Stimulated activated CD4-positive, alpha-beta T cell treated with anti-CD3 and anti-CD28 coated beads, Interleukin-12 subunit alpha, Interleukin-12 subunit beta, amount 100 ng/mL, for 48 hours (primary cell): ENCODE measurements at regions not wholly inside any gene's neighbourhood (a gene's known extent, or its start where the extent isn't known, plus 50 kb on each side); places are given as distances from the start of the nearest gene placed in this dataset.
"Not testable (repeated sequence)": the region's sequence is repeated elsewhere in the genome, so short reads cannot be mapped to it uniquely, and the experiment has no call there.

Experiments
- DNase-seq, 3 donors: peaks; one replicate each; pipeline ENCODE4 v3.0.0-alpha.2; 2020; ENCODE audit warnings: low read depth in 2 of 3, low spot score in 1 of 3

DNA sequence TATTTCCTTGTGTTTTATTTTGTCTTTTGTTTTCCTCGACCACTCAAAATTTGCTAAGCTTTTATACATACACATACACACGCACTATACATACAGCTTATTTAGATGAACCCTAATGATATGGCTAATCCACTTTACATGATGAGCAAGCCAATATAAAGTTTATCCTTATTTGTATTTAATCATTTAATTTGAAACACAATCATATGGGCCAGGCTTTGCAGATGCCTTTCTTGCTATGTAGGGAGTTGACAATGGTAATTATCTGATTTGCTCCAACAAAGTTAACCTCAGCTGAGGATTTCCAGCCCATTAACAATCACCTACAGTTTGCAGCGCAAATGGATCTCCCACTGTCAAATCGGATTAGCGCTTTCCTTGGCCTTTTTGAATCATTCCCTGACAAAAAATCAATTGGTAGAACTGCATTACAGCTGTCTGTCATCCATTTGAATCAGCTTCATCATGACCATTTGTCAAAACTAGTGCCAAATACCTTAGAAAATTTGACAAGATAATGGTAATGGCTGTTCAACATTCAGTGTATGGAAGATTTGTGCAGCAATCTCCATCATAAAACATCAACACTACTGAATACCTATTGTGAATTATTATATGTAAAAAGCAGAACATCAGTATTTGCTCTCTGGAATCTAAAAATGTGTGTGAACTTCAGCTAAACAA, 352.6 kb downstream of the MRPL39 start:
- no peak for DNase-seq

DNA sequence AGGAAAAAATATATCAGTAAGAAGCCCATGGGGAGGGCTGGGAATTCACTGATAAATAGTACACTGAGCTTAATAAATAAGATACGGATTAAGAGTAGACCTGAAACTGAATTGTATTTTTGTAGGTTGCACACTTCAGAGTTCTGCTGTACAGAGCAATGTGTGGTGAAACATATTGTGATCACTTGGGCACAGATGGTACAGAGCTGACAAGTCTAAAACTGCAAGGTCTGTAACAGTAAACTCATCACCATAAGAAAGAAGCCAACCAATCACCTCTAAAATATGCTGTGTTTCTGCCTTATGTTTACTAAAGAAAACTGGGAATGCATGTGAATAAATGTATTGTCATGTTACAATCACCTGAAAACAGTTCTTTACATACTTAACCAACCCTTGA, 360.7 kb downstream of the MRPL39 start:
- no peak for DNase-seq

DNA sequence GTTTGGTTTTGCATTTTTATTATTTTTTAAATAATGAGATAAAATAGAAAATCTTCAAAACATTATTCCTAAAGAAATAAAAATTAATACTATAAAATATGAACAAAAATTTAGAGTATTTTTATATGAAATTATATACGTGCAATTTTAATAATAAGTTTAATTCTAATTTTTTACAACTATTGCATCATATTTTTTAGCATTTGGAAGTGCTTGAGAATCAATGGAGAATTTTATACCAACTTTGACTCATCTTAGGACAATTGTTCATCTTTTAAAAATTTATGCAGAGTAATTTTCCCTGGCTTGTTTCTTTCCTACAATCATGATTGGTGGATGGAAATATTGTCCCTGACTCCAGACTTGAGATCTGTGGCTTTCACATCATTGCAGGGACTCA, 362.5 kb downstream of the MRPL39 start:
- no peak for DNase-seq

DNA sequence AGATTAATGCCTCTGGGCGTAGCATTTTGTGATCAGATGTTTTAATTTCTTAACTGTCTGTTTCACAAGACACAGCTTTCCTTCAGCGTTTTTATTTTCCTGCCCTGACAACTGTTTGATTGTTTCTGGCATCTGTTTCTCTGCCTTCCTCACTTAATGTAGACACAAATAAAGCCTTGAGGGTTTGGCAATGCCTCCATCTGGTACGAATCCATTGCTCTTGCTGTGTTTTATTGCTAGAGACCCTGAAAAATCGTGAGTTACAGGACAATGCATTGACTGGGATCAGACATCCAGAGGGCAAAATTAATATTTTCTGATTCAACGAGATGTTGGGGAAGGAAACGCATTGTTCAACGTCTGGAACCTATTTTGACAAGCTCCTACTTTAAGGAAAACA, 363.5 kb downstream of the MRPL39 start:
- no peak for DNase-seq

DNA sequence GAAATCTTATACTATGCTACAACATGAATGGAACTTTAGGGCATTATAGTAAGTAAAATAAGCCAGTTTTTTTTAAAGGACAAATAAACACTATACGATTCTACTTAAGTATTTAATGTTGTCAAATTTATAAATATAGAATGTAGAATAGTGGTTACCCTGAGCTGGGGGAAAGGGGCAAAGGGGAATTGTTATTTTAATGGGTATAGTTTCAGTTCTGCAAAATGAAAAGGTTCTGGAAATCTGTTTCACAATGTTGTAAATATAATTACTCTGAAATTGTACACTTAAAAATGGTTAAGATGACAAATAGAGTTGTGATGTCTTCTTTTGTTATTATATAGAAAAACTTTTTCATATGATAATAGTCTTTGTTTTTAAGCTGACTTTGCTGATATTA, 366.3 kb downstream of the MRPL39 start:
- DNase-seq = no peak

DNA sequence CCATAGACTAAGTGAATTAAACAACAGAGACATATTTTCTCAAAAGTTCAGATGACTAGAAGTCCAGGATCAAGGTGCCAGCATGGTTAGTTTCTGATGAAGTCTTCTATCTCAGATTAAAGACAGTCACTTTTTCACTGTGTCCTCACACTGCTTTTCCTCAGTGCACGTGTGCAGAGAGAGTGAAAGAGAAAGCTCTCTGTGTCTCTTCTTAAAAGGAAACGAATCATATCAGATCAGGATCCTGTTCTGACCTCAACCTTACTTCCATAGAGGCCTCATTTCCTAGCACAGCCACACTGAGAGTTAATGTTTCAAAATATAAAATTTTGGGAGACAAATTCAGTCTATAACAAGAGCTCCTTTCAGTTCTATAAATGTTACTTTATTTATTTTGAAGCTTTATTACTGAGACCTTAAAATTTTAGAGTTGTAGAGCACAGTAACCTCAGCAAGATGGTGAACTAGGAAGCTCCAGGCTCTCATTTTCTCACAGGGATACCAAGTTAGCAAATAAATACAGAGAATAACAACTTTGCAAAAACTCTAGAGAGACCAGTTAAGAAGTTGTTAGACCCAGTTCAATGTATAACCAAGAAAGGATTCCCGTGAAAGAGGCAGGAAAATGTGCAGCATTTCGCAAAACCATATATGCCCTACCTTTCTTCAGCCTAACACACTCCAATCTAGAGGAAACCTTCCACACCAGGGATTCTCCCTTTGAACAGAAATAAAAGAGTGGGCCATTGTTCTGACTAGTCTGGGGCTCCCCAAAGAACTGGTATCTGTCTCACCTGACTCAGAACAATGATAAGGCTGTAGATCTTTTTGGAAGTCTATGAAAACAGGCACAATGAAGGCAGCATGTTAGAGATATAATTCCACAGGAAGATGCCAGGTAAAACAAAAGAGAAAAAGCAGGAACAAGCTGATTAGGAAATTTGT, 372.2 kb downstream of the MRPL39 start:
- DNase-seq = no peak

DNA sequence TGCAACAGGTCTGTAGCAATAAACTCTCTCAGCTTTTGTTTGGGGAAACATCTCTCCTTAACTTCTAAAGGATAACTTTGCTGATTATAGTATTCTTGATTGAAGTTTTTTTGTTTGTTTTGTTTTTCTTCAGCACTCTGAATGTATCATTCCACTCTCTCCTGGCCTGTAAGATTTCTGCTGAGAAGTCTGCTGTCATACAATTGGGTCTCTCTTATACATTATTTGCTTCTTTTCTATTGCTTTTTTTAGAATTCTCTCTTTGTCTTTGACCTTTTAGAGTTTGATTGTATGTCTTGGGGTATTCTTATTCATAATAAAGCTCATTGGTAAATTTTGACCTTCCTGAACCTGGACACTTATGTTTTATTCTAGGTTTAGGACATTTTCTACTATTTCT, 386.3 kb downstream of the MRPL39 start:
- DNase-seq = no peak

DNA sequence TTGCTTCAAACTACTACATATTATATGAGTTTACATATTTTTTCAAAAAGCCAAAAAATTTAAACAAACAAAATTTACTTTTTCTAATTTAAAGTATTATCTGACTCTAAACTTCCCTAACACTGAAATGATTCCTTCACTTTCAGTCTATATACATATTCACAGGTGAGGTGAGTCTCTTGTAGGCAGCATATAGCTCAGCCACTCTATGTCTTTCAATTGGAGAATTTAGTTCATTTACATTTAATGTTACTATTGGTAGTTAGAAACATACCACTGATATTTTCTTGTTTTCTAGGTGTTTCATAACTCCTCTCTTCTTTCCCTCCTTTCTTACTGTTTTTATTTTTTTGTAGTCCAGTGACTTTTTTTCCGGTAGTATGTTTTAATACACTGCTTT, 387.1 kb downstream of the MRPL39 start:
- no peak for DNase-seq

DNA sequence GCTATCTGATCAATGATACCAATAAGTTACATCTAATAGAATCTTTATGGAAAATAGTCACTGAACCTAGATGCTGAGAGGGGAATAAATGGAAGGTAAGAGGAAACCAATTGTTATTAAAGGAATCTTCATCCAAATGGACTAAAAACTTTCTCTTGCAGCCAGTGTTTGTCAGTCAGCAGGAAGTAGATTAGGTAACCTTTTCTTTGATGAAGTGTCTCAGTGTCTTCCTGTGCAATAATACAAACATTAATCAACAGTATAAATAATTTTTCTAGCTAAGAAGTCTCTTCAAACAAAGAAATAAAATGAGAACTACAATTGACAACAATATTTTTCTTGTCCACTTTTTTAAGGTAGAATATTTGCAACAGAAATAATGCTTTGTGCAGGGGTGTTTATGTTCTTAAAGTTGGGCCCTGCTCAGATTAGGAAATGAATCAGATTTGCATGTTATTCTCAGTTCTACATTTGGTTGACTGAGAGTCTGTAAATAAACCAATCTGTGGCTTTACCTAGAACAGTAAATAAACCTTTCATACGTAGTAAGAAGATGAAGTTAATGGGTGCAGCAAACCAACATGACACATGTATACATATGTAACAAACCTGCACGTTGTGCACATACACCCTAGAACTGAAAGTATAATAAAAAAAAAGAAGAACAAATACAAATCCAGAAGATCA, 391.4 kb downstream of the MRPL39 start:
- no peak for DNase-seq

DNA sequence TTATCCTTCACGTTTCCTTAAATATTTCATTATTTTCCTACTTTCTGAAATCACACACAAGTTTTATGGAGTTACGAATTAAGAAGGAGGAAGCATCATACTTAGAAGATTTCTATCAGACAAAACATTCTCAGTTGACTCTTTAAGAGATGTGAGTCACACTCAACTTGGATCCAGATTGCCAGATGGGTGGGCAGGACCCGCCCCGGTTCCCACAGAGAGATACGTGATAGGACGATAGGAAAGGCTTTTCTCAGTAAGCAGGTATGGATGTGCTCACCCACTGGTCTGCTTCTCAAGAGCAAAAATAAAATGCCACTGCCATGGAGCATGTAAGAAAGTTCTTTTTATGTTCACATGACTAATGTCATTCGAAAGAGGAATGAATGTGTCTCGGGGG, 392.6 kb downstream of the MRPL39 start:
- no peak for DNase-seq

DNA sequence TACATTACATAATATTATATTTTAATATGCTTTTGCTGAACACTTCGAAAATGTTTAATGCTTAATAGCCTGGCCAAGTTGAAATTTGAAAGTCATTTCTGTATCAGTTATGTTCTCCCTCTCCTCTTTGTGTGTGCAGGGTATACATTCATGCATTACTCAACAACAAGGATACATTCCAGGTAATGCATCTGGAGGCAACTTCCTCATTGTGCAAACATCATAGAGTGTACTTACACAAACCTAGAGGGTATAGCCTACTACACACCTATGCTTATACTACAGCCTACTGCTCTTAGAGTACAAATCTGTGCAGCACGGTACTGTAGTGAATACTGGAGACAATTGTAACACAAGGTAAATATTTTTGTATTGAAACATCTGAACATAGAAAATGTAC, 407.3 kb downstream of the MRPL39 start:
- no peak for DNase-seq

DNA sequence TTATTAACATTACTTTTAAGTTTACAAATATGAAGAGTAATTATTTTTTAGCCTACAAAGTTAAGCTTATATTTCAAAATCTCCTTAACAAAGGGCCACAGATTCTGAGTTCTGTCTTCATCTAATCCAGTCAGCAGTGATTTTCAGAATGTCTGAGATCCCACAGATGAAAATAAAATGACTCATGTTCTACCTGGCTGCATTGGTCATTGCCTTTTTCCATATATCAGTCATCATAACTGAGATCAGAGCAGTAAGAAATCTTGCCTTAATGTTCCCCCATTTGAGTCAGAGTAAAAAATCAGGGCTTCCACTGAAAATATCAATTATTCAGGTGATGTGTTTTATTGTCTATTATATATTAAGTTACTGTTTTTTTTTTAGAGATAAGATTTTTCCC, 416.1 kb downstream of the MRPL39 start:
- DNase-seq = no peak

DNA sequence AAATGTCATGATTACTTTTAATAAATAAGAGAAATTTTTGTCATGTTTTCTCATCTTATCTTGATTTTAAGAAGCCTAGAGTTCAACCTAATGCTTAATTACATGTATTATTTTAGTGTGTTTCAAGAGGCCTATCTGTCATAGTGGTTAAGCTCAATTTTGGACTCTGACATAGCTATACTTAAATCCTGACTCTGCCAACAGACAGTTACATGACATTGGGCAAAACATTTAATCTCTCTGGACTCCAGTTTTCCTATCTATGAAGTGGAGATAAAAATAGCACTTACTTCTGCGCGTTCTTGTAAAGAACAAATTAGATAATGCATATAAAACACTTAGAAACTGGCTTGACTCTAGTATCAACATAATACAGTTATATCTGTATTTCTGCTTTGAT, 417.8 kb downstream of the MRPL39 start:
- DNase-seq = no peak

DNA sequence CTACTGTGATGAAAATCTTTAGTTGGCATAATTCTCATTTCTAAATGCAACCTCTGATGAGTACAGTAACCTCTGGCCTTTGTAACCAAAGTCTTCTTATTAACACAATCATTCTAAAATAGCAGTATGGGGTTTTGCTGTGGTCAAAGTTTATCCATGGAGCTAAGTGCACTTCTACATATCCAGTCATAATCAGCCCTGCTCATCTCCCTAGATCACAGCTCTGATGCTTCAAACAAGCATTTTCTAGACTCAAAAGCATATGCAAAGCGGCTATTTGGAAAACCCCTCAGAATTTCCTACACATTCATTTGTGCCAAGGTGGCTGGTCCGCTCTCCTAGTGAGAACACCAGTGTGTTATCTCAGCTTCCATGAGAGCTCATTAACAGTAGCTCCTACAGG, 418.6 kb downstream of the MRPL39 start:
- DNase-seq = no peak

DNA sequence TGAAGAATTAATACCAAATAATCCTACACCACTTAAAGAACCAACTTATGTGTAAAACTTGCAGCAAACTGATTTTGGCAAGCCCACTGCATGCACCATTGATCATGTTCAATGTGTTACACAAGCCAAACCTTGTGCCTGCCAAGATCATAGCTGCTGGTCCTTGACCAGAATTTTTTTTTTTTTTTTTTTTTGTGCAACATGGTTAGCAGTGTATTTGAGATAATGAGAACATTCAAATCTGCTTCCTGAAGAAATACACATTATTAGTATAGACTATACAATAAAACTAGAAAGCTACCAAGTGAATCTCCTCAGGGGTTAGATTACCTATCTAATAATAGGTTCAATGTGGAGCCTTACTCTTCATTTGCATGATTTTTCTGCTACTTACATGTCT, 421.0 kb downstream of the MRPL39 start:
- DNase-seq = no peak

DNA sequence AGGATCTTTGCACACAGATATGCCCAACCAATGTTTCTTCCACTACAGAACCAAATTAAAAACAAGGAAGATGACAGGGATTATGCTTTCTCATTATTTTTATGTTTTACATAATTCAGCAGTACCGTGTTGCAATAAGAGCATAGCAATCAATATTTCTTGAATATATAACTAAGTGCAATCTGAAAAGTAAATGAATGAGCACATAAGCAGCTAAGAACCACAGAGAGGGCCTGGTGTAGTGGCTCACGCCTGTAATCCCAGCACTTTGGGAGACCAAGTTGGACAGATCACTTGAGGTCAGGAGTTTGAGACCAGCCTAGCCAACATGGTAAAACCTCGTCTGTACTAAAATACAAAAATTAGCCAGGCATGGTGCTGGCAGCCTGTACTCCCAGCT, 423.7 kb downstream of the MRPL39 start:
- DNase-seq = no peak

DNA sequence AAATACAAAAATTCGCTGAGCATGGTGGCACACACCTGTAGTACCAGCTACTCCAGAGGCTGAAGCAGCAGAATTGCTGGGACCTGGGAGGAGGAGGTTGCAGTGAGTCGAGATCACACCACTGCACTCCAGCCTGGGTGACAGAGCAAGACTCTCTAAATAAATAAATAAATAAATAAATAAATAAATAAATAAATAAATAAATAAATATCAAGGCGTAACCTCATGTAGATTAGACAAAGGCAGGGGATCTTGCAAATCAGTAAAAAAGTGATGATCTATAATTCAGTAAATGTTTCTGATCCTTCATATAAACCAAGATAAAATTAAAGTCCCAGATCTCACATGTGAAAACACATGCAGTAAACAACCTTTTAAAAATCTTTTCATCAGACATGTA, 425.6 kb downstream of the MRPL39 start:
- not testable (repeated sequence) for DNase-seq

DNA sequence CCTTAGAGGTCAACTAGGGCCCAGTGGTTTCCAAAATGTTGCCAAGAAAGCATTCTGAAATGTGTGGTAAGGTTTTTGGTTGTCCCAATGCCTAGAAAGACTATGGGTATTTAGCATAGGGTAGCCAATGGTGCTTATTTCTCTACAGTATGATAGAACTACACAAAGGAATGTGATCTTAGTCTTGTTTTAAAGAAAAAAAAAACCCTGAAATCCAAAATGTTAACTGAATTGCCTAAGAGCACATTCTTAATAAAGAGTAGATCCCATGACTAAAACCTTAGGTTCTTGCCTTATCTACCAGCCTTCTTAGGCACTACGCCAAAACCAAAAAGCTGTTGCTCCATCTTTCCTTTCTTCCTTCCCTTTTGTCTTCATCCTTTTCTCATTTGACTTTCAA, 428.2 kb downstream of the MRPL39 start:
- no peak for DNase-seq

DNA sequence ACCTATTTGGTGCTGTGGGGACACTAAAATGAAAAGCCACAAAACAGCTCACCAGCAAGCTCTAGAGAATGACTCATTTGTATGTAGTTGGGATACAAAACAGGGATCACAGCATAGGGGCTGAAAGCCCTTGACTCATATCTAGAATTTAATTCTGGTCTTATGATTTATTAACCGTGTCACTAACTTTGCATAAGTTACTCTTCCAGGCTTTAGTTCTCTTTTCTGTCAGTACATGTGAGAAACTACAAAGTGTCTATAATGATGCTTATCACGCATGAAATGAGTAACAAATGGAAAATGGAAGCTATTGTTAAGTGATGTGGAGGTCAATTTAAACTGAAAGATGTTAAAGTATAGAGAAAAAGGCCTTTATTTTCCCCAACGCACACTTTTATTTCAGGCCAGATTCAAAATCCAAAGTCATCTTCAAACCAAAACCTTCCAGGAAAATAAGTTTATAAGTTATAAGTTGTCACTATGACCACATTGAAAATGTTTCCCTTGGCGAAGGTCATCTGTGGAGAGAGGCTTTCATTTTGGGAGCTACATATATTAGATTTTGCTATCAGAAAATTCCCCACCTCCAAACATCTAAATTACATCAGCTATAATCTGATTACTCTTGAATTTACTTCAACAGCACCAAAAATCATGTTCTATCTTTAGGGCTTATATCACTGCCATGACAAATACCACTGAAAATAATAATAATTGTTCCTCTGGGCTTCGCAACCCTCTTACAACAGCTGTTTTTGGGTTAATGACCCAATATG, 430.5 kb downstream of the MRPL39 start:
- DNase-seq = no peak

DNA sequence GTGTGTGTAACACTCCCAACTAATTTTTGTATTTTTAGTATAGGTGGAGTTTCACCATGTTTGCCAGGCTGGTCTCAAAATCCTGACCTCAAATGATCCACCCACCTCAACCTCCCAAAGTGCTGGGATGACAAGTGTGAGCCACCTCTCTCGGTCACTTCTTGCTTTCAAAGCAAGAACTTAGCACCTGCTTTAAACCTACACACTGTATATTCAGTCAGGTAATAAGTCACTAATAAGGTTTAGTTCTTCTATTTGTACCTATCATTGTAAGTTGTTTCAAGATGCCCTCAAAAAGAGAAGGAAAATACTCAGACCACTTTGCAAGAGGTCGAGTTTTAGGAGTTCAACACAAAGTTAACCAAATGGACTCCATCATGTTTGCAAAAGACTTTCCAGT, 431.3 kb downstream of the MRPL39 start:
- no peak for DNase-seq

DNA sequence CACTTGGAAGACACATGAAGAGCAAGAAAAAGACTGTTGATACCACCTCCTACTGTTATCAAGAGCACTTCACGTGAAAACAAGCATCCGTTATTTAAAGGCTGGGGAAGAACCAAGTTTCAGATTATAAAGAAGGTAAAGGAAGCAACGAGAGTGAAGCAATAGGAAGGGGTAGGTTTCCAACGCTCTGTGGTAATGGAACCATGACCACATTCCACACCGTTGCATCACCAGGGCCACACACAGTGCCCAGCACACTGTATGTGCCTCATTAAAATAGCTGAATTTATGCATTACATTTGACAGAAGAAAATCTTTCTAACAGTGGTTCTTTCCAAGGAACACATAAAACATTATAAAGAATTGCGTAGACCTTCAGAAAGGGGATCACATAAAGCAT, 435.8 kb downstream of the MRPL39 start:
- DNase-seq = no peak
